ENCODE measurements at regions not wholly inside any gene's neighbourhood (a gene's known extent, or its start where the extent isn't known, plus 50 kb on each side); places are given as distances from the start of the nearest gene placed in this dataset.

GRCh38 chr15:54960266-54960665 lies 236.5 kb downstream of the RSL24D1 start:
- TF ChIP-seq CTCF (IDR thresholded peaks at IDR 0.05; ENCODE audit: insufficient read depth, low read depth, low read length): no peak
- no peak for TF ChIP-seq EZH2 (IDR thresholded peaks at IDR 0.05; ENCODE audit: insufficient read depth, low read length)
